ENCODE measurements at regions not wholly inside any gene's neighbourhood (a gene's known extent, or its start where the extent isn't known, plus 50 kb on each side); places are given as distances from the start of the nearest gene placed in this dataset.
A peak's percentile ranks its signal among the peaks of the same experiment; 100 is the strongest.

GRCh38 chr9:6128030-6128429 is 87.6 kb upstream of the IL33 start:
- Histone ChIP-seq H3K4me3 (no peak overlapping the region), H3K27ac (no peak overlapping the region), H3K36me3 (no peaks in the 10 kb centered on the region), H3K4me1 (ENCODE audit: low read depth) (no peaks in the 10 kb centered on the region), H3K9me3 (ENCODE audit: low read depth) (no peaks in the 10 kb centered on the region), H3K27me3 (no peaks in the 10 kb centered on the region)
- TF ChIP-seq CTCF (IDR thresholded peaks at IDR 0.05; ENCODE audit: low read depth, low read length), result no peak
- no peak for DNase-seq (ENCODE audit: low read depth in 1 of 2, low spot score in 1 of 2)

GRCh38 chr9:6126377-6126776 is 89.2 kb upstream of the IL33 start:
- Histone ChIP-seq H3K4me3 (no peak overlapping the region), H3K36me3 (no peaks in the 10 kb centered on the region), H3K27me3 (no peaks in the 10 kb centered on the region), H3K4me1 (ENCODE audit: low read depth) (no peaks in the 10 kb centered on the region), H3K9me3 (ENCODE audit: low read depth) (no peaks in the 10 kb centered on the region), H3K27ac (no peak overlapping the region)
- no peak for DNase-seq (ENCODE audit: low read depth in 1 of 2, low spot score in 1 of 2)
- TF ChIP-seq CTCF (IDR thresholded peaks at IDR 0.05; ENCODE audit: low read depth, low read length), result no peak

GRCh38 chr9:6123416-6123815 is 92.2 kb upstream of the IL33 start:
- Histone ChIP-seq H3K27me3 (no peaks in the 10 kb centered on the region), H3K36me3 (no peaks in the 10 kb centered on the region), H3K4me1 (ENCODE audit: low read depth) (no peaks in the 10 kb centered on the region), H3K27ac (no peak overlapping the region), H3K4me3 (no peak overlapping the region), H3K9me3 (ENCODE audit: low read depth) (no peaks in the 10 kb centered on the region)
- TF ChIP-seq CTCF (IDR thresholded peaks at IDR 0.05; ENCODE audit: low read depth, low read length), result no peak
- no peak for DNase-seq (ENCODE audit: low read depth in 1 of 2, low spot score in 1 of 2)

GRCh38 chr9:6121707-6122106 is 93.9 kb upstream of the IL33 start:
- Histone ChIP-seq H3K36me3 (no peaks in the 10 kb centered on the region), H3K4me3 (no peak overlapping the region), H3K27me3 (no peaks in the 10 kb centered on the region), H3K9me3 (ENCODE audit: low read depth) (no peaks in the 10 kb centered on the region), H3K27ac (no peak overlapping the region), H3K4me1 (ENCODE audit: low read depth) (no peaks in the 10 kb centered on the region)
- DNase-seq (ENCODE audit: low read depth in 1 of 2, low spot score in 1 of 2), result peak in 1 of 2 donors; percentile 39
- TF ChIP-seq CTCF (IDR thresholded peaks at IDR 0.05; ENCODE audit: low read depth, low read length), result no peak

DNA sequence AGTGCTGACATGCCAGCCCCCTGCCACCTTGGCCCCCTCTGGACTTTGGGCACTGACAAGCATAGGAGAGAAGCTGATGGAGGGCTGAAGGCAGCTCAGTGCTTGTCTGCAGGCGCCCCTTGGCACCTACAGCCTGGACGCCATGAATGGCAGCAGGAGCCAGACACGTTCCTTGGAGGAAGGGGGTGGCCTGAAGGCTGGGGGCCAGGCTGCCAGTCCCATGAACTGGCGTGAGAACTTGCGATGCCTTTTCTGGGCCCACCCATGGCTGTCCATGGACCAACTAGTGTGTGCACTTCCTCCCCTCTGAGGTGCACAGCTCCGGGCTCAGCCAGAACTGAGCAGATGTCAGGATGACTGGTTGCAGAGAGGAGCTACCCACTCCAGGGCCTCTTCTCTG is 99.0 kb upstream of the RANBP6 start:
- no peak for TF ChIP-seq CTCF (IDR thresholded peaks at IDR 0.05; ENCODE audit: low read depth, low read length)
- no peaks in the 10 kb centered on the region for H3K9me3 ChIP-seq (ENCODE audit: low read depth)
- no peak overlapping the region for H3K27ac ChIP-seq
- H3K4me1 ChIP-seq (ENCODE audit: low read depth), result no peaks in the 10 kb centered on the region
- H3K4me3 ChIP-seq, result no peak overlapping the region
- no peaks in the 10 kb centered on the region for H3K36me3 ChIP-seq
- no peak for DNase-seq (ENCODE audit: low read depth in 1 of 2, low spot score in 1 of 2)
- no peaks in the 10 kb centered on the region for H3K27me3 ChIP-seq

DNA sequence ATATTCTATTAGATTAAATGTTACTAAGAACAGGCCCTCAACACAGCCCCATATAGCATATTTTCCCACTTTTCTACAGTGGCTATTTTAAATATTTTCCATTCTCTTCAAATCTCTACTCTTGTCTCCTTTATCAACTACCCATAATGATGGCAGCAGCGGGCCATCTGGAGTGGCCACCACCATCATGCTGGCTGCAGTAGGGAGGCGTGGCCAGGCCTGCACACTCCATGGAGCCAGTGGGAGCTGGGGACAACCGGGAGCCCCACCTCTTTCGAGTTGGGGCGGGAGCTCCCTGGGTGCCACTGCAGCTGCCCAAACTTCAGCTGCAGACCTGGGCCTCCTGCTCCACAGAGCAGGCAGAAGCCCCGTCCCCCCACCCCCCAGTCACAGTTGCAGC is 98.4 kb upstream of the RANBP6 start:
- TF ChIP-seq CTCF (IDR thresholded peaks at IDR 0.05; ENCODE audit: low read depth, low read length), result no peak
- no peaks in the 10 kb centered on the region for H3K27me3 ChIP-seq

More for the DNA sequence above, 98.4 kb upstream of the RANBP6 start:
- H3K4me3 ChIP-seq, result no peak overlapping the region
- H3K4me1 ChIP-seq (ENCODE audit: low read depth), result no peaks in the 10 kb centered on the region
- no peaks in the 10 kb centered on the region for H3K36me3 ChIP-seq
- H3K27ac ChIP-seq, result no peak overlapping the region
- no peaks in the 10 kb centered on the region for H3K9me3 ChIP-seq (ENCODE audit: low read depth)
- no peak for DNase-seq (ENCODE audit: low read depth in 1 of 2, low spot score in 1 of 2)

Measured in cardiac muscle cell (in vitro differentiated cells and primary cell).